Endothelial cell of umbilical vein (primary cell): ENCODE measurements at regions not wholly inside any gene's neighbourhood (a gene's known extent, or its start where the extent isn't known, plus 50 kb on each side); places are given as distances from the start of the nearest gene placed in this dataset.
A peak's percentile ranks its signal among the peaks of the same experiment; 100 is the strongest.

ENCODE experiments used
- BruUV-seq: library from RNA; stranded (reverse); fragments of 400-500 nt; replicated peaks from 2 replicates; lab custom pipeline; 2021; lab: Mats Ljungman, UMichigan
- CTCF ChIA-PET: fragments of 300-600, 350-600 bp; sonication (Branson Sonifier 250); formaldehyde crosslinking; loops from one replicate; lab custom pipeline; 2021; ENCODE audit warnings: antibody characterized with exemption, inconsistent platforms; lab: Charles Lee
- POLR2A ChIA-PET: fragments of 300-600, 350-600 bp; sonication (Branson Sonifier 250); formaldehyde crosslinking; loops from one replicate; lab custom pipeline; 2021; ENCODE audit warnings: antibody characterized with exemption, inconsistent platforms; lab: Charles Lee
- DNase-seq: peaks from one replicate; pipeline ENCODE4 v3.0.0-alpha.2; 2011; ENCODE audit warnings: low read depth, low spot score
- FAIRE-seq: peaks from 2 replicates; lab custom pipeline; 2011; peaks lifted over from hg19 to GRCh38; lab: Jason Lieb, UNC
- H2AFZ ChIP-seq: 2 replicates; pipeline ENCODE4 v1.6.0; 2012; ENCODE audit warnings: low read depth, low read length, control low read depth, inconsistent platforms
- H3K27ac ChIP-seq: 2 replicates; pipeline ENCODE4 v1.5.1; 2011; ENCODE audit warnings: low read depth, mild to moderate bottlenecking, control low read depth, low read length, moderate library complexity; ENCODE audit not compliant: insufficient read depth
- H3K27me3 ChIP-seq, 2 experiments: 2 replicates each; pipeline versions ENCODE4 v1.6.0 to v1.6.1; 2011; ENCODE audit warnings: low read length in 2 of 2, mixed read lengths in 1 of 2; ENCODE audit not compliant: control insufficient read depth in 2 of 2, insufficient read depth in 2 of 2
- H3K36me3 ChIP-seq, 2 experiments: 2 replicates in 1 of 2; 3 replicates in 1 of 2; pipeline ENCODE4 v1.5.1; 2011; ENCODE audit warnings: low read length in 2 of 2, mild to moderate bottlenecking in 1 of 2, moderate library complexity in 1 of 2; ENCODE audit not compliant: control insufficient read depth in 2 of 2, insufficient read depth in 2 of 2; ENCODE audit errors: extremely low read depth in 1 of 2
- H3K4me1 ChIP-seq: 3 replicates; pipeline ENCODE4 v1.5.1; 2011; ENCODE audit warnings: mild to moderate bottlenecking, low read length; ENCODE audit not compliant: control insufficient read depth, insufficient read depth; ENCODE audit errors: extremely low read depth
- H3K4me2 ChIP-seq: 2 replicates; pipeline ENCODE4 v1.6.1; 2011; ENCODE audit warnings: low read length, control low read depth, mixed read lengths; ENCODE audit not compliant: insufficient read depth
- H3K4me3 ChIP-seq, 3 experiments: fragments of 200-600 bp in 1 of 3; sonication (generic), shearing (Covaris generic) in 1 of 3; replicated peaks in 1 of 3; 2 replicates each; pipeline ENCODE4 v1.5.1; 2011 to 2016; ENCODE audit warnings: control low read depth in 3 of 3, low read length in 3 of 3, mild to moderate bottlenecking in 2 of 3, inconsistent platforms in 1 of 3, low read depth in 1 of 3, moderate library complexity in 1 of 3; ENCODE audit not compliant: insufficient read depth in 1 of 3
- H3K79me2 ChIP-seq: 2 replicates; pipeline ENCODE4 v1.6.0; 2012; ENCODE audit warnings: low read length, inconsistent platforms; ENCODE audit not compliant: control insufficient read depth, insufficient read depth
- H3K9ac ChIP-seq: replicated peaks from 2 replicates; pipeline ENCODE3; 2011; ENCODE audit warnings: low read length, control low read depth; ENCODE audit not compliant: insufficient read depth; ENCODE audit errors: extremely low read depth
- H3K9me1 ChIP-seq: replicated peaks from 3 replicates; pipeline ENCODE4 v1.6.0; 2011; ENCODE audit warnings: mild to moderate bottlenecking, low read length; ENCODE audit not compliant: control insufficient read depth, insufficient read depth; ENCODE audit errors: extremely low read depth
- H3K9me3 ChIP-seq: replicated peaks from 2 replicates; pipeline ENCODE4 v1.5.1; 2012; ENCODE audit warnings: low read length, inconsistent platforms; ENCODE audit not compliant: control insufficient read depth, insufficient read depth
- H4K20me1 ChIP-seq: replicated peaks from 2 replicates; pipeline ENCODE3; 2011; ENCODE audit warnings: mild to moderate bottlenecking, low read length; ENCODE audit not compliant: control insufficient read depth, insufficient read depth; ENCODE audit errors: extremely low read depth
- CTCF ChIP-seq, 2 donors: IDR thresholded peaks; 1 replicate in 1 of 2; 2 replicates in 1 of 2; pipeline ENCODE4 v1.5.1; 2011; ENCODE audit warnings: low read length in 2 of 2, mild to moderate bottlenecking in 2 of 2, moderate library complexity in 2 of 2, control low read depth in 1 of 2, inconsistent platforms in 1 of 2, low read depth in 1 of 2; ENCODE audit not compliant: insufficient read depth in 1 of 2; ENCODE audit errors: extremely low read depth in 1 of 2
- GATA2 ChIP-seq: IDR thresholded peaks from 2 replicates; pipeline ENCODE4 v1.7.0; 2011; ENCODE audit warnings: low read depth, mild to moderate bottlenecking, moderate library complexity, mixed read lengths, low read length; ENCODE audit not compliant: insufficient read length, insufficient read depth
- POLR2A ChIP-seq: IDR thresholded peaks from 2 replicates; pipeline ENCODE4 v1.6.1; 2012; ENCODE audit warnings: low read depth, mild to moderate bottlenecking, control low read depth, low read length
- POLR2AphosphoS5 ChIP-seq: IDR thresholded peaks from 2 replicates; pipeline ENCODE4 v1.6.1; 2012; ENCODE audit warnings: low read depth, mild to moderate bottlenecking, control low read depth, low read length, moderate library complexity; ENCODE audit not compliant: insufficient read depth
- dilution Hi-C: fragments of 300-500 bp; cut with MboI; formaldehyde crosslinking; loops from one replicate; pipeline ENCODE4 v1.15.0; 2019; ENCODE audit warnings: low sequenced_read_pairs; ENCODE audit not compliant: extremely low pct_ligation_motif_present
- intact Hi-C: fragments of 100-400 bp; cut with micrococcal nuclease; formaldehyde crosslinking; loops from one replicate; pipeline ENCODE4 v1.10.0; 2022
- TF ChIP-seq, protein P1 (sequence below): IDR thresholded peaks from 2 replicates; pipeline ENCODE4 v1.6.1; 2011; ENCODE audit not compliant: insufficient read depth, insufficient read length

DNA sequence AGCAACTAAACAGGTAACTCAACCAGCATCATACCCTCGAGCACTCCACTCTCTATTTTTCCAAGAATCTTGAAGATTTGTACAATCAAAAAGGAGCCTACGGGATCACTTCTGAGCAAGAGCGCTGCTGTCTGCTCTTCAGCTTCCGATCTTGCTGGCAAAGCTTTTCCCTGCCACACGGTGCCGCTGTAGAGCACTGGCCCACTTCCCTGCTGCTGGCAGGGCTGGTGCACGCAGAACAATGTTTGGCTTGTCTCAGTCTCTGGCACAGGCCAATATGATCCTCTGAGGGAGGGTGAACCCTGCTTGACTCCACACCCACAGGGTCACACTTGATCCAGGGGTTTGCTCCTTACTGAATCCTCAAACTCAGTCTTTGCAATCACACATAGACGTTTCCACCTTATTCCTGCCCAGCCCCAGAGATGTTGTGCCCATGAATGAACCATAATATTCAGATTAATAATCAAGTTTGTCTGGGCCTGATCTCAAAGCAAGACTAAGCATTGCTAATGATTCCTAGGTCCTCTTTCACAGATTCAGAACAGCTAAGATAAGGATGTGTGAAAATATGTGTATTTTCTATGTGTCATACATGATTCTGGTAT, 536.6 kb downstream of the SOX6 start:
- Histone ChIP-seq H3K4me2 (no peak overlapping the region), H4K20me1 (no peaks in the 10 kb centered on the region), H3K9me1 (no peaks in the 10 kb centered on the region), H3K9ac (no peak overlapping the region), H3K79me2 (no peaks in the 10 kb centered on the region), H3K36me3 (no peaks in the 10 kb centered on the region), H3K27me3 (peaks cover 3 to 16% of the 10 kb centered on the region in 2 experiments), H3K27ac (no peak overlapping the region), H2AFZ (no peak overlapping the region), H3K4me3 (no peak overlapping the region), H3K9me3 (no peaks in the 10 kb centered on the region), H3K4me1 (no peaks in the 10 kb centered on the region)
- no TSS peak for BruUV-seq
- peak; percentile 61 for DNase-seq
- ChIA-PET POLR2A (no interaction called here), CTCF (interaction anchor here (0.6 to 5.0 kb wide), 20 partner anchors 9 to 794 kb away, joined by 3 to 96 read pairs (median 3); no protein-coding TSS in a partner anchor)
- intact Hi-C loops (loop anchor here (1.0 to 2.0 kb wide), 3 partner anchors 122 to 794 kb away; no protein-coding TSS in a partner anchor), dilution Hi-C loops (no loop called here)
- peak; percentile 86 for FAIRE-seq
- no peak for TF ChIP-seq GATA2
- TF ChIP-seq CTCF (IDR thresholded peaks at IDR 0.05; ENCODE audit: extremely low read depth in 1 of 2, insufficient read depth in 1 of 2, low read depth in 1 of 2, low read length in 2 of 2) = peak; percentile 82 to 95

GRCh38 chr11:15821451-15821850, 534.9 kb downstream of the SOX6 start:
- Histone ChIP-seq H3K4me1 (no peaks in the 10 kb centered on the region), H4K20me1 (no peaks in the 10 kb centered on the region), H3K36me3 (no peaks in the 10 kb centered on the region), H3K27me3 (peaks cover 1 to 16% of the 10 kb centered on the region in 2 experiments), H3K4me3 (no peak overlapping the region), H3K4me2 (no peak overlapping the region), H3K9ac (no peak overlapping the region), H2AFZ (no peak overlapping the region), H3K9me3 (no peaks in the 10 kb centered on the region), H3K79me2 (no peaks in the 10 kb centered on the region), H3K27ac (no peak overlapping the region), H3K9me1 (no peaks in the 10 kb centered on the region)
- POLR2A ChIA-PET = no interaction called here
- FAIRE-seq (no peak), DNase-seq (no peak)
- TF ChIP-seq, protein P1, sequence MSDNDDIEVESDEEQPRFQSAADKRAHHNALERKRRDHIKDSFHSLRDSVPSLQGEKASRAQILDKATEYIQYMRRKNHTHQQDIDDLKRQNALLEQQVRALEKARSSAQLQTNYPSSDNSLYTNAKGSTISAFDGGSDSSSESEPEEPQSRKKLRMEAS = no peak
- TF ChIP-seq POLR2AphosphoS5 = no peak
- TF ChIP-seq POLR2A = no peak
- no peak for TF ChIP-seq CTCF (IDR thresholded peaks at IDR 0.05; ENCODE audit: extremely low read depth in 1 of 2, insufficient read depth in 1 of 2, low read depth in 1 of 2, low read length in 2 of 2)
- dilution Hi-C loops (no loop called here), intact Hi-C loops (no loop called here)
- BruUV-seq = no TSS peak
- CTCF ChIA-PET = interaction anchor here (1.2 to 5.0 kb wide), 3 partner anchors 51 to 792 kb away, joined by 3 to 96 read pairs (median 4); no protein-coding TSS in a partner anchor
